Adrenal gland (tissue), 9 donors: ENCODE measurements at regions not wholly inside any gene's neighbourhood (a gene's known extent, or its start where the extent isn't known, plus 50 kb on each side); places are given as distances from the start of the nearest gene placed in this dataset.

Experiments
- DNase-seq, 7 donors: peaks; one replicate each; pipeline ENCODE4 v3.0.0-alpha.2; 2019 to 2020
- H3K27ac ChIP-seq, 5 donors: fragments of 200-600 bp; sonication (generic) in 4 of 5; 1 replicate in 3 of 5; 2 replicates in 2 of 5; pipeline versions ENCODE4 v1.5.1 to v1.8.0; 2016 to 2020; ENCODE audit warnings: mild to moderate bottlenecking in 1 of 5
- H3K27me3 ChIP-seq: fragments of 200-600 bp; 2 replicates; pipeline ENCODE4 v1.8.0; 2021
- H3K36me3 ChIP-seq, 2 donors: fragments of 200-600 bp; replicated peaks in 1 of 2; 1 replicate in 1 of 2; 2 replicates in 1 of 2; pipeline versions ENCODE4 v1.5.1 to v1.8.0; 2018 to 2022
- H3K4me1 ChIP-seq, 2 donors: fragments of 200-600 bp; replicated peaks in 1 of 2; 1 replicate in 1 of 2; 2 replicates in 1 of 2; pipeline versions ENCODE4 v1.5.1 to v1.8.0; 2018 to 2021
- H3K4me3 ChIP-seq, 4 donors: fragments of 200-600 bp; sonication (generic) in 3 of 4; one replicate each; pipeline ENCODE4 v1.5.1; 2016 to 2018
- H3K9me3 ChIP-seq, 3 donors: fragments of 200-600 bp; sonication (generic) in 1 of 3; replicated peaks in 1 of 3; 1 replicate in 2 of 3; 2 replicates in 1 of 3; pipeline versions ENCODE4 v1.5.1 to v1.8.0; 2016 to 2021
- CTCF ChIP-seq, 6 experiments: fragments of 450-650 bp in 4 of 6; fragments of 200-600 bp in 2 of 6; sonication (generic) in 1 of 6; IDR thresholded peaks; 1 replicate in 5 of 6; 2 replicates in 1 of 6; pipeline versions ENCODE4 v1.5.1 to v1.8.0; 2016 to 2021; ENCODE audit warnings: antibody characterized with exemption in 6 of 6, mild to moderate bottlenecking in 2 of 6, moderate library complexity in 1 of 6
- POLR2A ChIP-seq, 2 donors: fragments of 450-650 bp; IDR thresholded peaks; one replicate each; pipeline ENCODE4 v1.6.1; 2017; ENCODE audit warnings: antibody characterized with exemption in 2 of 2, mild to moderate bottlenecking in 2 of 2, moderate library complexity in 1 of 2
- WGBS, 4 donors: extraction: QIAGEN DNeasy Blood & Tissue Kit in 2 of 4; methylation state at CpG; one replicate each; pipeline versions ENCODE4 v1.1.5 to v1.1.7; 2013 to 2017; 5-methylcytosine and 5-hydroxymethylcytosine counted together
- intact Hi-C, 2 donors: fragments of 100-400 bp; cut with DNase I; formaldehyde crosslinking; loops; one replicate each; pipeline versions ENCODE4 v1.14.1 to v1.15.0; 2022 to 2023
- donor health status: healthy with polysubstance abuse.
- donor health status: Bipolar disorder and iron deficiency.
- donor health status: DM: yes; HTN: yes; CAD: no.
- donor health status: DM: no; HTN: no; CAD: no.
- donor health status: DM: no; HTN: no; CAD: no.

DNA sequence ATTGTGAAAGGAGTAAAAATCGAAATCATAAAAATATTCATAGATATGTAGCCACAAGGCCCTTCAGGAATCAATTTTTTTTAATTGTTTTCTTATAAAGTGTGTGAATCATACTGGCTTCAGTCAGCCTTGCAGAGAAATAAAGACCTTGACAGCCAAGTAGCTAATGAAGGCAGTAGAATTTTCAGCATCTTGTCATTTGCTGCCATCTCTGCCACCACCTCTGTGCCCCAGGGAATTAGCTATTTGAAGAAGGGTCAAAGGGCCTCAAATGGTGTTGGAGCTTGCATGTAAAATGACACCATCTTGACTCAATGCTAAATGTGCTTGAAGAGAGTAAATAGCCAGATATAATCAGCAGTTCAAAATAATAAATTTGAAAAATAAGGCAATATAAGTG lies 359.4 kb upstream of the DCN start:
- WGBS, 4 donors = 63 to 86% (median 73%) methylated on average over 1 of the region's 1 CpG
- TF ChIP-seq POLR2A (IDR thresholded peaks at IDR 0.05) = no peak
- no peak for TF ChIP-seq CTCF (IDR thresholded peaks at IDR 0.05)
- DNase-seq = no peak
- Histone ChIP-seq H3K4me1 (no peaks in the 10 kb centered on the region), H3K9me3 (no peaks in the 10 kb centered on the region), H3K4me3 (no peak overlapping the region), H3K36me3 (no peaks in the 10 kb centered on the region), H3K27ac (no peak overlapping the region), H3K27me3 (no peaks in the 10 kb centered on the region)
- intact Hi-C loops = no loop called here

GRCh38 chr12:91538418-91538817 lies 355.8 kb upstream of the DCN start:
- H3K4me1 ChIP-seq = no peaks in the 10 kb centered on the region
- no peak for DNase-seq
- H3K9me3 ChIP-seq = peaks cover 0 to 4% (median 0%) of the 10 kb centered on the region in 3 donors
- H3K27me3 ChIP-seq = no peaks in the 10 kb centered on the region
- TF ChIP-seq POLR2A (IDR thresholded peaks at IDR 0.05) (no peak), CTCF (IDR thresholded peaks at IDR 0.05) (no peak)
- no peak overlapping the region for H3K4me3 ChIP-seq
- H3K36me3 ChIP-seq = no peaks in the 10 kb centered on the region
- whole genome bisulfite sequencing, 4 donors = 60 to 76% (median 68%) methylated on average over 4 of the region's 4 CpGs
- intact Hi-C loops = no loop called here
- H3K27ac ChIP-seq = no peak overlapping the region

DNA sequence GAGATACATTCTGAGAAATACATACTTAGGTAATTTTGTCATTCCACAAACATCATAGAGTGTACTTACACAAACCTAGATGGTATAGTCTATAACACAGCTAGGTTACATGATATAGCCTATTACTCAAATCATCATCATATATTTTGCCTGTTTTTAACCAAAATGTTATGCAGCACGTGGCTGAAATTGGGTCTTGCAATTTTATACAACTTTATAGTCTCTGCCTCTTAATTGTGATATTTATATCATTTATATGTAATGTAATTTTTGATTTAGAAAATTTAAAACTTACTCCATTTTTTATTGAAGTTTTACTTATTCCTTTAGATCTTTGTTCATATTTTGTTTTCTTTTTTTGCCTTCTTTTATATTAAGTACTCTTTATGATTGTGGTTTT lies 350.7 kb upstream of the DCN start:
- Histone ChIP-seq H3K4me1 (no peaks in the 10 kb centered on the region), H3K36me3 (no peaks in the 10 kb centered on the region), H3K9me3 (peaks cover 0 to 16% (median 0%) of the 10 kb centered on the region in 3 donors), H3K4me3 (no peak overlapping the region), H3K27me3 (no peaks in the 10 kb centered on the region), H3K27ac (no peak overlapping the region)
- DNase-seq = no peak
- WGBS, 4 donors = 85 to 96% (median 93%) methylated on average over 1 of the region's 1 CpG
- intact Hi-C loops = no loop called here
- TF ChIP-seq CTCF (IDR thresholded peaks at IDR 0.05) (no peak), POLR2A (IDR thresholded peaks at IDR 0.05) (no peak)

DNA sequence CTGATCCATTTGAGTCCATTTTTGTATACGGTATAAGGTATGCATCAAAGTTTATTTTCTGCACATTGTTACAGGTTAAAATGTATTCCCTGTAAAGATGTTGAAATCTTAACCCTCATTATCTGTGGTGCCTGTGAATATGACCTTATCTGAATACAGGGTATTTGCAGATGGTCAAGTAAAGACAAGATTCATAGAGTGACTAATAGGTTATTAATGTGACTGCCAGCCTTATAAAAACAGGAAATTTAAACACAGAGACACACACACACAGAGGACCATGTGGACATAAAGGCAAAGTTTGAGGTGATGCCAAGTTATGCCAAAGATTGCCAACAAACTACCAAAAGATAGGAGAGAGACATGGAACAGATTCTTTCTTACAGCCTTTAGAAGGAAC lies 347.2 kb upstream of the DCN start:
- no peaks in the 10 kb centered on the region for H3K4me1 ChIP-seq
- no peak overlapping the region for H3K27ac ChIP-seq
- no peak for DNase-seq
- peaks cover 0 to 16% (median 0%) of the 10 kb centered on the region in 3 donors for H3K9me3 ChIP-seq
- TF ChIP-seq CTCF (IDR thresholded peaks at IDR 0.05) (no peak), POLR2A (IDR thresholded peaks at IDR 0.05) (no peak)
- 89 to 94% (median 90%) methylated on average over 1 of the region's 1 CpG for WGBS, 4 donors
- no peaks in the 10 kb centered on the region for H3K36me3 ChIP-seq
- H3K4me3 ChIP-seq = no peak overlapping the region
- no peaks in the 10 kb centered on the region for H3K27me3 ChIP-seq
- intact Hi-C loops = no loop called here
